ENCODE measurements at regions not wholly inside any gene's neighbourhood (a gene's known extent, or its start where the extent isn't known, plus 50 kb on each side); places are given as distances from the start of the nearest gene placed in this dataset.

DNA sequence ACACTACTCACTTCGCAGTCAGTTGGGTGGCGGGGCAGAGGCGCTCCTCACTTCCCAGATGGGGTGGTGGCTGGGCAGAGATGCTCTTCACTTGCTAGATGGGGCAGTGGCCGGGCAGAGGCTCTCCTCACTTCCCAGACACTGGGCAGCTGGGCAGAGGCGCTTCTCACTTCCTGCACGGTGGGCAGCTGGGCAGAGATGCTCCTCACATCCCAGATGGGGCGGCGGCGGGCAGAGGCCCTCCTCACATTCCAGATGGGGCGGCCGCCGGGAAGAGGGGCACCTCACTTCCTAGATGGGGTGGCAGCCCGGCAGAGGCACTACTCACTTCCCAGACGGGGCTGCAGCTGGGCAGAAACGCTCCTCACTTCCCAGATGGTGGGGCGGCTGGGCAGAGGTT, 199.8 kb downstream of the RTL9 start:
- H3K4me3 ChIP-seq (ENCODE audit: low read depth, low read length) = no peak overlapping the region
- DNase-seq = no peak
- no peaks in the 10 kb centered on the region for H3K27me3 ChIP-seq (replicated peaks)
- no peaks in the 10 kb centered on the region for H3K36me3 ChIP-seq (replicated peaks)
- in situ Hi-C loops (cut with HindIII; ENCODE audit: low pct_ligation_motif_present, low sequenced_read_pairs) = no loop called here
- TF ChIP-seq, protein P1, sequence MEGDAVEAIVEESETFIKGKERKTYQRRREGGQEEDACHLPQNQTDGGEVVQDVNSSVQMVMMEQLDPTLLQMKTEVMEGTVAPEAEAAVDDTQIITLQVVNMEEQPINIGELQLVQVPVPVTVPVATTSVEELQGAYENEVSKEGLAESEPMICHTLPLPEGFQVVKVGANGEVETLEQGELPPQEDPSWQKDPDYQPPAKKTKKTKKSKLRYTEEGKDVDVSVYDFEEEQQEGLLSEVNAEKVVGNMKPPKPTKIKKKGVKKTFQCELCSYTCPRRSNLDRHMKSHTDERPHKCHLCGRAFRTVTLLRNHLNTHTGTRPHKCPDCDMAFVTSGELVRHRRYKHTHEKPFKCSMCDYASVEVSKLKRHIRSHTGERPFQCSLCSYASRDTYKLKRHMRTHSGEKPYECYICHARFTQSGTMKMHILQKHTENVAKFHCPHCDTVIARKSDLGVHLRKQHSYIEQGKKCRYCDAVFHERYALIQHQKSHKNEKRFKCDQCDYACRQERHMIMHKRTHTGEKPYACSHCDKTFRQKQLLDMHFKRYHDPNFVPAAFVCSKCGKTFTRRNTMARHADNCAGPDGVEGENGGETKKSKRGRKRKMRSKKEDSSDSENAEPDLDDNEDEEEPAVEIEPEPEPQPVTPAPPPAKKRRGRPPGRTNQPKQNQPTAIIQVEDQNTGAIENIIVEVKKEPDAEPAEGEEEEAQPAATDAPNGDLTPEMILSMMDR (IDR thresholded peaks at IDR 0.05; ENCODE audit: low read depth, low read length, missing control alignments) = no peak
- no peak overlapping the region for H3K27ac ChIP-seq

DNA sequence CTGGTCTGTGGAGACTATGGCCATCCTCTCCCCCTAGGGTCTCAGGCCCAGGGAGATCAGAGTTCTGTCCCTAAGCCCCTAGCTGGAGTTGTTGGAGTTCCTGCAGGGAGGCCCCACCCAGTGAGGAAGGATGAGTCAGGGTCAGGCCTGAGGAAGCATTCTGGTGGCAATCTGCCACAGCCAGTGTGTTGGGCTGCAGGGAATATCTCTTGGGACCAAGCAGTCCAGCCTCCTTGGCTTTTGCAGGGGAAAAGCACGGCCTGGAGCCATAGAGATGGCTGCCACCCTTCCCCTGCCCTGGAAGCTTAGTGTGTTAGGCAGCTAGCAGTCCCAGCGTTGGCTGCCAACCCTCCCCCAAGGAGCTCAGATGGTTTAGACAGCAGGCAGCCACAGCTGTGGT, 202.4 kb downstream of the RTL9 start:
- in situ Hi-C loops (cut with HindIII; ENCODE audit: low pct_ligation_motif_present, low sequenced_read_pairs) = no loop called here

DNA sequence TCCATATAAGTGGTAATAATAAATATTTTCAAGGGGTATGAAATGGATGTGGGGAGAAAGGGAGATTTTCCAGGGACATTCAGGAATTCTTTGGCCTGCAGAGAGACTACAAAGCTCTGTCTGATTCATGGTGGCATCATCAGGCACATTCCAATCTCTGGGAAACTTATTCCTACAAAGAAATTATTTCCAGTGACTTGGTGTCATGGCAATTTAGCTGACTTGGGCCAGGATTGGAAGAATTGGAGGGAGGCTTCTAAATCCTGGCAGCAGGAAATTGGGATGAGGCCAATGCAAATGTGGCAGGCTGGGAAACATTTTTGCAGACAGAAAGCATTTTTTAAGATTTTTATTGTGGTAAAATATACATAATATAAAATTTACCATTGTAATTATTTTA, 204.6 kb downstream of the RTL9 start:
- Histone ChIP-seq H3K36me3 (replicated peaks) (no peaks in the 10 kb centered on the region), H3K4me3 (ENCODE audit: low read depth, low read length) (no peak overlapping the region), H3K27ac (no peak overlapping the region), H3K27me3 (replicated peaks) (no peaks in the 10 kb centered on the region)
- TF ChIP-seq, protein P1 (IDR thresholded peaks at IDR 0.05; ENCODE audit: low read depth, low read length, missing control alignments) = no peak
- no peak for DNase-seq
- in situ Hi-C loops (cut with HindIII; ENCODE audit: low pct_ligation_motif_present, low sequenced_read_pairs) = no loop called here

More for the DNA sequence above, 202.4 kb downstream of the RTL9 start:
- H3K36me3 ChIP-seq (replicated peaks) = no peaks in the 10 kb centered on the region
- H3K27ac ChIP-seq = no peak overlapping the region
- H3K27me3 ChIP-seq (replicated peaks) = no peaks in the 10 kb centered on the region
- TF ChIP-seq, protein P1 (IDR thresholded peaks at IDR 0.05; ENCODE audit: low read depth, low read length, missing control alignments) = no peak
- no peak for DNase-seq
- no peak overlapping the region for H3K4me3 ChIP-seq (ENCODE audit: low read depth, low read length)

DNA sequence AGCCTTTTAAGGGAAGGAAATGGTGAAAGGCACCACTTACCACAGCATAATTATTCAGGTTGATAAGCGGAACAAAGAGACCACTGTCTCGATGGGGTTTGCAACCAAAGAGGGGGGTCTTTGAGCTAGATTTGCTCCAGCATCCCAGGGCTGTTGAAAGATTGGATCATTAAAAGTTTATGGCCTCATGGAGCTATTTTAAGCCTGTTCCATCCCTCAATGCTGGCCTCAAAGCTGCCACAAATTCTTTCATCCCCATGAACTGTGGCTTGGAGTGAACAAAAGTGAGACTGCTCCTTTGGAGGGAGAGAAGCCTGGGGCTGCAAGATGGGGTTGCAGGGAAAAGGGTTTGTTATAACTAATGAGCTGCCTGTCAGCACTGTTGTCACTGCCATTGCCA, 209.8 kb downstream of the RTL9 start:
- Histone ChIP-seq H3K27me3 (replicated peaks) (no peaks in the 10 kb centered on the region), H3K36me3 (replicated peaks) (no peaks in the 10 kb centered on the region), H3K27ac (no peak overlapping the region), H3K4me3 (ENCODE audit: low read depth, low read length) (no peak overlapping the region)
- TF ChIP-seq, protein P1 (IDR thresholded peaks at IDR 0.05; ENCODE audit: low read depth, low read length, missing control alignments) = no peak
- in situ Hi-C loops (cut with HindIII; ENCODE audit: low pct_ligation_motif_present, low sequenced_read_pairs) = no loop called here
- DNase-seq = no peak

DNA sequence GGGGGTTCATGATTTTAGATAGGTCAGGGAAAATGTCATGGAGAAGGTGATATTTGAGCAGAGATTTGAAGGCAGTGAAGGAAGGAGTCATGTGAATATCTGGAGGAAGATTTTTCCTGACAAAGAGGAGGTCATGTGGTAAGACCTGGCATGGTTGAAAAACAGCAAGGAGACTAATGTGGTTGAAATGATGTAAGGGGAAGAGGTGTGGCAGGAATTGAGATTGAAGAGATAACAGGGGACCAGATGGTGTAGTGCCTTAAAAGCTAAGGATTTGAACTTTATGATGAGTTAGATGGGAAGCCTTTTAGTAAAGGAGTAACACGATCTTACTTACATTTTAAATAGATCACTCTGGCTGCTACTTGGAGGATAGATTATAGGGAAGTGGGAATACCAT, 210.9 kb downstream of the RTL9 start:
- Histone ChIP-seq H3K27ac (no peak overlapping the region), H3K36me3 (replicated peaks) (no peaks in the 10 kb centered on the region), H3K4me3 (ENCODE audit: low read depth, low read length) (no peak overlapping the region), H3K27me3 (replicated peaks) (no peaks in the 10 kb centered on the region)
- TF ChIP-seq, protein P1 (IDR thresholded peaks at IDR 0.05; ENCODE audit: low read depth, low read length, missing control alignments) = no peak
- no peak for DNase-seq
- in situ Hi-C loops (cut with HindIII; ENCODE audit: low pct_ligation_motif_present, low sequenced_read_pairs) = no loop called here

DNA sequence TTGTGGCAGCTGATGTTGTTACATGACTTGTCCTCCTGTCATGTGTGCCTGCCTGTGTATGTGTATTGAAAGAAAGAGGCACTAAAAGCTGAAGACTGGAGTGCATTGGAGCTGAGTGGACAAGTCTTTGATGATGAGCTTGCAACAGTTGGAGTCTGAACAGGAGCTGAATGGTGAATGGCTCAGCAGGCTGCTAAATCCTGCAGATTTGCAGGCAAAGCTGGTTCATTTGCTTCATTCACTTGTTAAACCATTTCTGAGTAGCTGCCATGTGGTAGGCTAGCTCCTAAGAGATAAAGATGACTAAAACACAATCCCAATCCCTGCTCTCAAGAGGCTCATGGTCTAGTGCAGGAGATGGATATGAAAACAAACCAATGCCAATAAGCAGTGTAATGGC, 217.3 kb downstream of the CHRDL1 start:
- TF ChIP-seq, protein P1 (IDR thresholded peaks at IDR 0.05; ENCODE audit: low read depth, low read length, missing control alignments) = no peak
- no peak overlapping the region for H3K27ac ChIP-seq
- in situ Hi-C loops (cut with HindIII; ENCODE audit: low pct_ligation_motif_present, low sequenced_read_pairs) = no loop called here
- H3K27me3 ChIP-seq (replicated peaks) = no peaks in the 10 kb centered on the region
- H3K4me3 ChIP-seq (ENCODE audit: low read depth, low read length) = no peak overlapping the region
- no peak for DNase-seq
- H3K36me3 ChIP-seq (replicated peaks) = no peaks in the 10 kb centered on the region

Measured in brain microvascular endothelial cell (primary cell).